ENCODE measurements at regions not wholly inside any gene's neighbourhood (a gene's known extent, or its start where the extent isn't known, plus 50 kb on each side); places are given as distances from the start of the nearest gene placed in this dataset.

GRCh38 chr7:22584179-22584578 lies 84.2 kb upstream of the STEAP1B start:
- DNase-seq: no peak

GRCh38 chr7:22582863-22583622 lies 83.1 kb upstream of the STEAP1B start:
- no peak for DNase-seq

GRCh38 chr7:22581099-22581498 lies 81.1 kb upstream of the STEAP1B start:
- no peak for DNase-seq

GRCh38 chr7:22579961-22580360 lies 80.0 kb upstream of the STEAP1B start:
- DNase-seq: no peak

GRCh38 chr7:22578007-22578733 lies 78.2 kb upstream of the STEAP1B start:
- DNase-seq: no peak

GRCh38 chr7:22577470-22578001 lies 77.5 kb upstream of the STEAP1B start:
- DNase-seq: no peak

GRCh38 chr7:22576612-22577469 lies 76.9 kb upstream of the STEAP1B start:
- no peak for DNase-seq

GRCh38 chr7:22574754-22575520 lies 74.9 kb upstream of the STEAP1B start:
- DNase-seq: no peak

- no peak for DNase-seq
Measured at GRCh38 chr7:22572937-22573336, 72.9 kb upstream of the STEAP1B start.

- DNase-seq: no peak
Measured at GRCh38 chr7:22572292-22572691, 72.3 kb upstream of the STEAP1B start.

GRCh38 chr7:22571766-22572165 lies 71.8 kb upstream of the STEAP1B start:
- DNase-seq: no peak

- DNase-seq: no peak
Measured at GRCh38 chr7:22569586-22570321, 69.8 kb upstream of the STEAP1B start.

GRCh38 chr7:22566592-22566991 lies 66.6 kb upstream of the STEAP1B start:
- DNase-seq: no peak

GRCh38 chr7:22566176-22566575 lies 66.2 kb upstream of the STEAP1B start:
- DNase-seq: no peak

GRCh38 chr7:22565315-22565811 lies 65.4 kb upstream of the STEAP1B start:
- DNase-seq: no peak

- DNase-seq: no peak
Measured at GRCh38 chr7:22564511-22565045, 64.6 kb upstream of the STEAP1B start.

- peak; percentile 9 for DNase-seq
Measured at GRCh38 chr7:22563621-22564241, 63.7 kb upstream of the STEAP1B start.

GRCh38 chr7:22563032-22563501 lies 63.1 kb upstream of the STEAP1B start:
- peak; percentile 7 for DNase-seq

GRCh38 chr7:22561895-22562593 lies 62.1 kb upstream of the STEAP1B start:
- no peak for DNase-seq

GRCh38 chr7:22561321-22561811 lies 61.4 kb upstream of the STEAP1B start:
- DNase-seq: no peak
